ENCODE measurements at regions not wholly inside any gene's neighbourhood (a gene's known extent, or its start where the extent isn't known, plus 50 kb on each side); places are given as distances from the start of the nearest gene placed in this dataset.
A peak's percentile ranks its signal among the peaks of the same experiment; 100 is the strongest.

GRCh38 chr16:13545271-13545670 is 374.7 kb upstream of the ERCC4 start:
- in situ Hi-C loops (cut with HindIII; ENCODE audit: low sequenced_read_pairs), result no loop called here
- no peak for DNase-seq (ENCODE audit: low read depth)
- no peak for TF ChIP-seq CTCF (IDR thresholded peaks at IDR 0.05; ENCODE audit: low read depth, low read length, missing control alignments)
- H3K4me3 ChIP-seq (ENCODE audit: low read depth, low read length), result no peak overlapping the region

- in situ Hi-C loops (cut with HindIII; ENCODE audit: low sequenced_read_pairs), result no loop called here
- H3K4me3 ChIP-seq (ENCODE audit: low read depth, low read length), result no peak overlapping the region
- DNase-seq (ENCODE audit: low read depth), result no peak
- TF ChIP-seq CTCF (IDR thresholded peaks at IDR 0.05; ENCODE audit: low read depth, low read length, missing control alignments), result no peak
These were observed 369.7 kb upstream of the ERCC4 start for GRCh38 chr16:13550254-13550653.

- DNase-seq (ENCODE audit: low read depth), result no peak
- TF ChIP-seq CTCF (IDR thresholded peaks at IDR 0.05; ENCODE audit: low read depth, low read length, missing control alignments), result no peak
- no peak overlapping the region for H3K4me3 ChIP-seq (ENCODE audit: low read depth, low read length)
- in situ Hi-C loops (cut with HindIII; ENCODE audit: low sequenced_read_pairs), result no loop called here
These were observed 367.6 kb upstream of the ERCC4 start for GRCh38 chr16:13552062-13552959.

- H3K4me3 ChIP-seq (ENCODE audit: low read depth, low read length), result no peak overlapping the region
- no peak for DNase-seq (ENCODE audit: low read depth)
- TF ChIP-seq CTCF (IDR thresholded peaks at IDR 0.05; ENCODE audit: low read depth, low read length, missing control alignments), result no peak
- in situ Hi-C loops (cut with HindIII; ENCODE audit: low sequenced_read_pairs), result no loop called here
These were observed 367.0 kb upstream of the ERCC4 start for GRCh38 chr16:13552960-13553257.

- in situ Hi-C loops (cut with HindIII; ENCODE audit: low sequenced_read_pairs), result no loop called here
- TF ChIP-seq CTCF (IDR thresholded peaks at IDR 0.05; ENCODE audit: low read depth, low read length, missing control alignments), result no peak
These were observed 366.4 kb upstream of the ERCC4 start for GRCh38 chr16:13553453-13553985.

GRCh38 chr16:13554005-13554404 is 365.9 kb upstream of the ERCC4 start:
- in situ Hi-C loops (cut with HindIII; ENCODE audit: low sequenced_read_pairs), result no loop called here
- no peak for DNase-seq (ENCODE audit: low read depth)
- no peak for TF ChIP-seq CTCF (IDR thresholded peaks at IDR 0.05; ENCODE audit: low read depth, low read length, missing control alignments)
- no peak overlapping the region for H3K4me3 ChIP-seq (ENCODE audit: low read depth, low read length)

More at GRCh38 chr16:13553453-13553985, 366.4 kb upstream of the ERCC4 start:
- DNase-seq (ENCODE audit: low read depth), result peak; percentile 4
- no peak overlapping the region for H3K4me3 ChIP-seq (ENCODE audit: low read depth, low read length)
